ENCODE measurements at regions not wholly inside any gene's neighbourhood (a gene's known extent, or its start where the extent isn't known, plus 50 kb on each side); places are given as distances from the start of the nearest gene placed in this dataset.

DNA sequence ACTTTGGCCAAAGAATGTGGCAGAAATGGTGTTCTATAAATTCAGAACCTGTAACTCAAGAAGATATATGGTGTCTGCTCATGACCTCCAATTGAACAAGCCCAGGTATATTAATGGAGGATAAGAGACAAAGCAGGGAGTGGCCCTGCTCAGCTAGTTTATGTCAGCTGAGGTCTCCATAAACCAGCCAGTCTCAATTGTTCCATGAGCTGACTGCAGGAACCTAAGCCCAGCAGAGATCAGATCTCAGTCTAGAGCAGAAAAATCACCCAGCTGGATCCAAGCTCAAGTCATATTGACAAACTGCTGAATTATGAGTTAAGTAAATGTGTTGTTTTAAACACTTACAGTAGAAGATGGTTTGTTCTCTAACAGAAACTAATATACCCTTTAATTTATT, 105.5 kb upstream of the SGCE start:
- TF ChIP-seq CTCF (IDR thresholded peaks at IDR 0.05): no peak
- TF ChIP-seq POLR2AphosphoS5 (IDR thresholded peaks at IDR 0.05; ENCODE audit: low read depth, low read length): no peak
